Astrocyte of the cerebellum (primary cell): ENCODE measurements at regions not wholly inside any gene's neighbourhood (a gene's known extent, or its start where the extent isn't known, plus 50 kb on each side); places are given as distances from the start of the nearest gene placed in this dataset.

Experiments
- DNase-seq: peaks from one replicate; pipeline ENCODE4 v3.0.0-alpha.2; 2011; ENCODE audit warnings: low read depth
- H3K4me3 ChIP-seq: 2 replicates; pipeline ENCODE4 v1.5.1; 2011; ENCODE audit warnings: mild to moderate bottlenecking, low read depth, low read length, moderate library complexity
- CTCF ChIP-seq: IDR thresholded peaks from 2 replicates; pipeline ENCODE4 v1.5.1; 2012; ENCODE audit warnings: low read length, low read depth, moderate library complexity, mild to moderate bottlenecking; ENCODE audit errors: missing control alignments
- in situ Hi-C: cut with HindIII; loops from 2 replicates; pipeline ENCODE4 v1.10.0; 2017; ENCODE audit warnings: low sequenced_read_pairs

GRCh38 chr4:111228396-111228795 lies 605.5 kb upstream of the PITX2 start:
- no peak for DNase-seq
- in situ Hi-C loops = no loop called here
- TF ChIP-seq CTCF = no peak
- H3K4me3 ChIP-seq = no peak overlapping the region

- no peak for DNase-seq
- H3K4me3 ChIP-seq = no peak overlapping the region
- in situ Hi-C loops = no loop called here
- no peak for TF ChIP-seq CTCF
Measured at GRCh38 chr4:111228874-111229273, 606.0 kb upstream of the PITX2 start.

GRCh38 chr4:111230265-111230664 lies 607.4 kb upstream of the PITX2 start:
- in situ Hi-C loops = no loop called here
- H3K4me3 ChIP-seq = no peak overlapping the region
- no peak for DNase-seq

GRCh38 chr4:111231281-111231680 lies 608.4 kb upstream of the PITX2 start:
- H3K4me3 ChIP-seq = no peak overlapping the region
- DNase-seq = no peak
- in situ Hi-C loops = no loop called here
- TF ChIP-seq CTCF = no peak

More at GRCh38 chr4:111230265-111230664, 607.4 kb upstream of the PITX2 start:
- TF ChIP-seq CTCF = no peak

GRCh38 chr4:111234939-111235338 lies 612.1 kb upstream of the PITX2 start:
- TF ChIP-seq CTCF = no peak
- in situ Hi-C loops = no loop called here
- H3K4me3 ChIP-seq = no peak overlapping the region
- no peak for DNase-seq

GRCh38 chr4:111263836-111264235 lies 641.0 kb upstream of the PITX2 start:
- no peak overlapping the region for H3K4me3 ChIP-seq
- no peak for TF ChIP-seq CTCF
- in situ Hi-C loops = no loop called here
- no peak for DNase-seq

GRCh38 chr4:111266937-111267336 lies 644.1 kb upstream of the PITX2 start:
- no peak for DNase-seq
- H3K4me3 ChIP-seq = no peak overlapping the region
- in situ Hi-C loops = no loop called here
- no peak for TF ChIP-seq CTCF
